Osteoblast (primary cell): ENCODE measurements at regions not wholly inside any gene's neighbourhood (a gene's known extent, or its start where the extent isn't known, plus 50 kb on each side); places are given as distances from the start of the nearest gene placed in this dataset.

Source experiments
- DNase-seq: peaks from one replicate; pipeline ENCODE4 v3.0.0; 2011; ENCODE audit warnings: low spot score, mixed read lengths; ENCODE audit not compliant: insufficient read length; ENCODE audit errors: missing footprints
- H2AFZ ChIP-seq: 2 replicates; pipeline ENCODE4 v1.6.0; 2011; ENCODE audit warnings: mild to moderate bottlenecking, low read length
- H3K27ac ChIP-seq: 2 replicates; pipeline ENCODE4 v1.5.1; 2011; ENCODE audit warnings: mild to moderate bottlenecking, low read depth, low read length, moderate library complexity
- H3K27me3 ChIP-seq: 2 replicates; pipeline ENCODE4 v1.6.0; 2012; ENCODE audit warnings: mild to moderate bottlenecking, control low read depth, inconsistent platforms, low read length, moderate library complexity; ENCODE audit not compliant: insufficient read depth
- H3K36me3 ChIP-seq: 2 replicates; pipeline ENCODE4 v1.5.1; 2011; ENCODE audit warnings: mild to moderate bottlenecking, low read length, control low read depth, moderate library complexity; ENCODE audit not compliant: insufficient read depth
- H3K4me1 ChIP-seq: 2 replicates; pipeline ENCODE4 v1.5.1; 2011; ENCODE audit warnings: mild to moderate bottlenecking, low read length, control low read depth, moderate library complexity; ENCODE audit not compliant: insufficient read depth
- H3K4me2 ChIP-seq: 2 replicates; pipeline ENCODE4 v1.6.0; 2011; ENCODE audit warnings: mild to moderate bottlenecking, low read length; ENCODE audit not compliant: insufficient read depth
- H3K4me3 ChIP-seq: fragments of 200-600 bp; sonication (generic); 3 replicates; pipeline ENCODE4 v1.5.1; 2012; ENCODE audit warnings: mild to moderate bottlenecking, low read length, inconsistent platforms; ENCODE audit not compliant: insufficient read depth
- H3K79me2 ChIP-seq: 2 replicates; pipeline ENCODE4 v1.6.0; 2012; ENCODE audit warnings: mild to moderate bottlenecking, low read length, control low read depth, inconsistent platforms; ENCODE audit not compliant: insufficient read depth
- H3K9me3 ChIP-seq: 2 replicates; pipeline ENCODE4 v1.5.1; 2011; ENCODE audit warnings: low read depth, low read length, control low read depth
- H4K20me1 ChIP-seq: 2 replicates; pipeline ENCODE4 v1.6.0; 2012; ENCODE audit warnings: mild to moderate bottlenecking, low read length, control low read depth; ENCODE audit not compliant: insufficient read depth
- TF ChIP-seq, protein P1 (sequence below): IDR thresholded peaks from 2 replicates; pipeline ENCODE4 v1.5.1; 2011; ENCODE audit warnings: mild to moderate bottlenecking, low read depth, low read length, moderate library complexity; ENCODE audit errors: extremely low read depth

- Histone ChIP-seq H2AFZ (no peak overlapping the region), H3K36me3 (no peaks in the 10 kb centered on the region), H3K27me3 (no peaks in the 10 kb centered on the region), H4K20me1 (no peaks in the 10 kb centered on the region), H3K4me1 (no peaks in the 10 kb centered on the region), H3K27ac (no peak overlapping the region), H3K4me2 (no peak overlapping the region), H3K9me3 (no peaks in the 10 kb centered on the region), H3K4me3 (no peak overlapping the region), H3K79me2 (no peaks in the 10 kb centered on the region)
- DNase-seq: peak; percentile 38
- TF ChIP-seq, protein P1, sequence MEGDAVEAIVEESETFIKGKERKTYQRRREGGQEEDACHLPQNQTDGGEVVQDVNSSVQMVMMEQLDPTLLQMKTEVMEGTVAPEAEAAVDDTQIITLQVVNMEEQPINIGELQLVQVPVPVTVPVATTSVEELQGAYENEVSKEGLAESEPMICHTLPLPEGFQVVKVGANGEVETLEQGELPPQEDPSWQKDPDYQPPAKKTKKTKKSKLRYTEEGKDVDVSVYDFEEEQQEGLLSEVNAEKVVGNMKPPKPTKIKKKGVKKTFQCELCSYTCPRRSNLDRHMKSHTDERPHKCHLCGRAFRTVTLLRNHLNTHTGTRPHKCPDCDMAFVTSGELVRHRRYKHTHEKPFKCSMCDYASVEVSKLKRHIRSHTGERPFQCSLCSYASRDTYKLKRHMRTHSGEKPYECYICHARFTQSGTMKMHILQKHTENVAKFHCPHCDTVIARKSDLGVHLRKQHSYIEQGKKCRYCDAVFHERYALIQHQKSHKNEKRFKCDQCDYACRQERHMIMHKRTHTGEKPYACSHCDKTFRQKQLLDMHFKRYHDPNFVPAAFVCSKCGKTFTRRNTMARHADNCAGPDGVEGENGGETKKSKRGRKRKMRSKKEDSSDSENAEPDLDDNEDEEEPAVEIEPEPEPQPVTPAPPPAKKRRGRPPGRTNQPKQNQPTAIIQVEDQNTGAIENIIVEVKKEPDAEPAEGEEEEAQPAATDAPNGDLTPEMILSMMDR: no peak
Measured at GRCh38 chr22:49406047-49406650, 421.5 kb downstream of the BRD1 start.

GRCh38 chr22:49405590-49405989 lies 422.1 kb downstream of the BRD1 start:
- H3K27ac ChIP-seq: no peak overlapping the region
- no peak overlapping the region for H3K4me3 ChIP-seq
- no peak overlapping the region for H3K4me2 ChIP-seq
- TF ChIP-seq, protein P1: no peak
- no peak overlapping the region for H2AFZ ChIP-seq
- H4K20me1 ChIP-seq: no peaks in the 10 kb centered on the region
- H3K27me3 ChIP-seq: no peaks in the 10 kb centered on the region
- H3K36me3 ChIP-seq: no peaks in the 10 kb centered on the region
- no peaks in the 10 kb centered on the region for H3K4me1 ChIP-seq
- no peaks in the 10 kb centered on the region for H3K79me2 ChIP-seq
- no peaks in the 10 kb centered on the region for H3K9me3 ChIP-seq
- no peak for DNase-seq

- no peaks in the 10 kb centered on the region for H3K4me1 ChIP-seq
- H3K4me3 ChIP-seq: no peak overlapping the region
- no peak overlapping the region for H3K4me2 ChIP-seq
- no peaks in the 10 kb centered on the region for H4K20me1 ChIP-seq
- H3K27me3 ChIP-seq: no peaks in the 10 kb centered on the region
- peaks cover under 1% of the 10 kb centered on the region for H3K9me3 ChIP-seq
- no peak for DNase-seq
- TF ChIP-seq, protein P1: no peak
- no peaks in the 10 kb centered on the region for H3K79me2 ChIP-seq
- H3K27ac ChIP-seq: no peak overlapping the region
- no peak overlapping the region for H2AFZ ChIP-seq
- no peaks in the 10 kb centered on the region for H3K36me3 ChIP-seq
Measured at GRCh38 chr22:49404576-49405241, 423.0 kb downstream of the BRD1 start.

DNA sequence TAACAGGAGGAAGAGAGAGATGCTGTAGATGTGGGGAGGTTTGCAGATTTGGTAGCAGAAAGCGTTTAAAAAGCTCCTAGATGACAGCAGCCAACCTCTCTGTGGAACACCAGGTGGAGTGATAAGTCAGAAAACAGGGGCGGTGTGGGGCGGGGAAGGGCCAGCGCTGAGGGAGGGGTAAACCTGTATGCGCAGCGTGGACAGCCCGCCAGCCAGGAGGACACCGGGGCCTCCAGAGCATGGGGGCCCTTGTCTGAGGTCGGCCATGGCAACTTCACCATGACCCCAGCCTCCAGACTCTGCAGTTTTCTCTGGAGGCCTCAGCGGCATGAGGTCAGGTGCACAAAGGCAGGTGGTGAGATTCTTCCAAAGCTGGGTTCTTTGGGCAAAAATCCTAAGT lies 423.7 kb downstream of the BRD1 start:
- no peak for DNase-seq
- Histone ChIP-seq H3K4me3 (no peak overlapping the region), H3K4me2 (no peak overlapping the region), H2AFZ (no peak overlapping the region), H3K27me3 (no peaks in the 10 kb centered on the region), H3K27ac (no peak overlapping the region), H4K20me1 (no peaks in the 10 kb centered on the region), H3K36me3 (no peaks in the 10 kb centered on the region), H3K9me3 (peaks cover 2% of the 10 kb centered on the region), H3K79me2 (no peaks in the 10 kb centered on the region), H3K4me1 (no peaks in the 10 kb centered on the region)
- TF ChIP-seq, protein P1: no peak
